ENCODE measurements at regions not wholly inside any gene's neighbourhood (a gene's known extent, or its start where the extent isn't known, plus 50 kb on each side); places are given as distances from the start of the nearest gene placed in this dataset.
"Not testable (repeated sequence)": the region's sequence is repeated elsewhere in the genome, so short reads cannot be mapped to it uniquely, and the experiment has no call there.

GRCh38 chr2:4992226-4992625 is 700.0 kb upstream of the SOX11 start:
- no peak for DNase-seq (ENCODE audit: low spot score)

- DNase-seq (ENCODE audit: low spot score) = no peak
Observed at GRCh38 chr2:4995466-4995865, 696.7 kb upstream of the SOX11 start.

GRCh38 chr2:5007596-5007995 is 684.6 kb upstream of the SOX11 start:
- no peak for DNase-seq (ENCODE audit: low spot score)

- no peak for DNase-seq (ENCODE audit: low spot score)
Observed at GRCh38 chr2:5019324-5019723, 672.9 kb upstream of the SOX11 start.

- no peak for DNase-seq (ENCODE audit: low spot score)
Observed at GRCh38 chr2:5020116-5020875, 671.9 kb upstream of the SOX11 start.

GRCh38 chr2:5021136-5021535 is 671.0 kb upstream of the SOX11 start:
- no peak for DNase-seq (ENCODE audit: low spot score)

- DNase-seq (ENCODE audit: low spot score) = no peak
Observed at GRCh38 chr2:5022061-5022460, 670.1 kb upstream of the SOX11 start.

GRCh38 chr2:5022708-5023635 is 669.2 kb upstream of the SOX11 start:
- not testable (repeated sequence) for DNase-seq (ENCODE audit: low spot score)

GRCh38 chr2:5026571-5027234 is 665.5 kb upstream of the SOX11 start:
- DNase-seq (ENCODE audit: low spot score) = no peak

- no peak for DNase-seq (ENCODE audit: low spot score)
Observed at GRCh38 chr2:5035057-5035488, 657.1 kb upstream of the SOX11 start.

GRCh38 chr2:5036256-5036655 is 655.9 kb upstream of the SOX11 start:
- no peak for DNase-seq (ENCODE audit: low spot score)

- DNase-seq (ENCODE audit: low spot score) = no peak
Observed at GRCh38 chr2:5039241-5039975, 652.8 kb upstream of the SOX11 start.

- DNase-seq (ENCODE audit: low spot score) = no peak
Observed at GRCh38 chr2:5040571-5040970, 651.6 kb upstream of the SOX11 start.

GRCh38 chr2:5041501-5041900 is 650.7 kb upstream of the SOX11 start:
- DNase-seq (ENCODE audit: low spot score) = no peak

- DNase-seq (ENCODE audit: low spot score) = no peak
Observed at GRCh38 chr2:5042666-5043440, 649.3 kb upstream of the SOX11 start.

- DNase-seq (ENCODE audit: low spot score) = no peak
Observed at GRCh38 chr2:5051300-5051699, 640.9 kb upstream of the SOX11 start.

GRCh38 chr2:5052905-5053304 is 639.3 kb upstream of the SOX11 start:
- no peak for DNase-seq (ENCODE audit: low spot score)

GRCh38 chr2:5057891-5058351 is 634.3 kb upstream of the SOX11 start:
- DNase-seq (ENCODE audit: low spot score) = no peak

- no peak for DNase-seq (ENCODE audit: low spot score)
Observed at GRCh38 chr2:5060956-5061355, 631.2 kb upstream of the SOX11 start.

GRCh38 chr2:5064687-5065086 is 627.5 kb upstream of the SOX11 start:
- DNase-seq (ENCODE audit: low spot score) = no peak

- DNase-seq (ENCODE audit: low spot score) = no peak
Observed at GRCh38 chr2:5067816-5068215, 624.4 kb upstream of the SOX11 start.

All from pons (tissue), 1 donor.